Uterus (tissue), 2 donors: ENCODE measurements at regions not wholly inside any gene's neighbourhood (a gene's known extent, or its start where the extent isn't known, plus 50 kb on each side); places are given as distances from the start of the nearest gene placed in this dataset.

Experiments used
- POLR2A ChIP-seq, 2 donors: fragments of 450-650 bp; IDR thresholded peaks; one replicate each; pipeline ENCODE4 v1.6.1; 2016; ENCODE audit warnings: antibody characterized with exemption in 2 of 2, mild to moderate bottlenecking in 1 of 2, moderate library complexity in 1 of 2
- TF ChIP-seq, protein P1 (sequence below), 4 experiments: fragments of 200-600 bp in 2 of 4; fragments of 450-650 bp in 2 of 4; sonication (generic) in 2 of 4; IDR thresholded peaks; one replicate each; pipeline ENCODE4 v1.5.1; 2016 to 2019; ENCODE audit warnings: antibody characterized with exemption in 4 of 4, mild to moderate bottlenecking in 2 of 4, moderate library complexity in 1 of 4

DNA sequence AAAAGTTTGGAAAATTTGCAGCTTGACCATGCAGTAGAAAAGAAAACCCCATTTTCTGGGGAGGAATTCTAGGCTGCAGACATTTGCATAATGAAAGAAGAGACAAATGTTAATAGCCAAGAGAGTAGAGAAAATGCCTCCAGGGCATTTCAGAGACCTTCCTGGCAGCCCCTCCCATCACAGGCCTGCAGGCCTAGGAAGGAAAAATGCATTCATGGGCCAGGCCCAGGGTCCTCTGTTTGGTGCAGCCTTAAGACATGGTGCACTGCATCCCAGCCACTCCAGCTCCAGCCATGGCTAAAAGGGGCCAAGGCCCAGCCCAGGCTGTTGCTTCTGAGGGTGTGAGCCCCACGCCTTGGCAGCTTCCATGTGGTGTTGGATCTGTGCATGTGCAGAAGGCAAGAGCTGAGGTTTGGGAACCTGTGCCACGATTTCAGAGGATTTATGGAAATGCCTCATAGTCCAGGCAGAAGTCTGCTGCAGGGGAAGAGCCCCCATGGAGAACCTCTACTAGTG lies 75.0 kb upstream of the OR13F1 start:
- TF ChIP-seq POLR2A (IDR thresholded peaks at IDR 0.05): no peak
- TF ChIP-seq, protein P1, sequence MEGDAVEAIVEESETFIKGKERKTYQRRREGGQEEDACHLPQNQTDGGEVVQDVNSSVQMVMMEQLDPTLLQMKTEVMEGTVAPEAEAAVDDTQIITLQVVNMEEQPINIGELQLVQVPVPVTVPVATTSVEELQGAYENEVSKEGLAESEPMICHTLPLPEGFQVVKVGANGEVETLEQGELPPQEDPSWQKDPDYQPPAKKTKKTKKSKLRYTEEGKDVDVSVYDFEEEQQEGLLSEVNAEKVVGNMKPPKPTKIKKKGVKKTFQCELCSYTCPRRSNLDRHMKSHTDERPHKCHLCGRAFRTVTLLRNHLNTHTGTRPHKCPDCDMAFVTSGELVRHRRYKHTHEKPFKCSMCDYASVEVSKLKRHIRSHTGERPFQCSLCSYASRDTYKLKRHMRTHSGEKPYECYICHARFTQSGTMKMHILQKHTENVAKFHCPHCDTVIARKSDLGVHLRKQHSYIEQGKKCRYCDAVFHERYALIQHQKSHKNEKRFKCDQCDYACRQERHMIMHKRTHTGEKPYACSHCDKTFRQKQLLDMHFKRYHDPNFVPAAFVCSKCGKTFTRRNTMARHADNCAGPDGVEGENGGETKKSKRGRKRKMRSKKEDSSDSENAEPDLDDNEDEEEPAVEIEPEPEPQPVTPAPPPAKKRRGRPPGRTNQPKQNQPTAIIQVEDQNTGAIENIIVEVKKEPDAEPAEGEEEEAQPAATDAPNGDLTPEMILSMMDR (IDR thresholded peaks at IDR 0.05): no peak
